ENCODE measurements at regions not wholly inside any gene's neighbourhood (a gene's known extent, or its start where the extent isn't known, plus 50 kb on each side); places are given as distances from the start of the nearest gene placed in this dataset.
"Not testable (repeated sequence)": the region's sequence is repeated elsewhere in the genome, so short reads cannot be mapped to it uniquely, and the experiment has no call there.

DNA sequence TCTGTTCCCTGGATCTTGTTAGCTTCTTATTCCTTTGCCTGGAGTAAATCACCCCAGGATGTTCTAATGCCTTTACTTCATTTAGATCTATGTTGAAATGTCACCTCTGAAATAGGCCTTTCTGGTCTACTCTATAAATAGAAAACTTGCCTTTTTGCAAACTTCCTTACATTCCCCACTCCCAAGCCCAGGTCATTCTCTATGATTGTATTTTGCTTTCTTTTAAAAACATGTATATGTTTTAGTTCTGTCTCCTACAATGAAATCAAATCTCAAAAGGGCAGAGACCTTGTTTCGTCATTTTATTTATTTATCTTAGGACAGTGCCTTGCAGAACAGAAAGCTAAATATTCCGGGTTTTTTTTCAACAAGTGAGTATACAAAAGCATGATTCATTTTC is 1657.7 kb upstream of the C9orf72 start:
- no peaks in the 10 kb centered on the region for H3K4me1 ChIP-seq
- no peaks in the 10 kb centered on the region for H3F3A ChIP-seq (ENCODE audit: low read depth)
- H3K27me3 Mint-ChIP-seq (ENCODE audit: insufficient read depth, low read depth): no peaks in the 10 kb centered on the region
- H2AFZ ChIP-seq (replicated peaks): no peak overlapping the region
- H3K4me1 Mint-ChIP-seq: no peaks in the 10 kb centered on the region
- H3K9me3 ChIP-seq (ENCODE audit: low read depth): no peaks in the 10 kb centered on the region
- H3K4me2 ChIP-seq: no peak overlapping the region
- H4K20me1 ChIP-seq (ENCODE audit: low read depth): no peaks in the 10 kb centered on the region
- H3K9me3 Mint-ChIP-seq: no peaks in the 10 kb centered on the region
- no peak overlapping the region for H3K4me3 Mint-ChIP-seq
- no peaks in the 10 kb centered on the region for H3K79me2 ChIP-seq (ENCODE audit: low read depth)
- DNase-seq (ENCODE audit: low spot score): no peak
- TF ChIP-seq, protein P1, sequence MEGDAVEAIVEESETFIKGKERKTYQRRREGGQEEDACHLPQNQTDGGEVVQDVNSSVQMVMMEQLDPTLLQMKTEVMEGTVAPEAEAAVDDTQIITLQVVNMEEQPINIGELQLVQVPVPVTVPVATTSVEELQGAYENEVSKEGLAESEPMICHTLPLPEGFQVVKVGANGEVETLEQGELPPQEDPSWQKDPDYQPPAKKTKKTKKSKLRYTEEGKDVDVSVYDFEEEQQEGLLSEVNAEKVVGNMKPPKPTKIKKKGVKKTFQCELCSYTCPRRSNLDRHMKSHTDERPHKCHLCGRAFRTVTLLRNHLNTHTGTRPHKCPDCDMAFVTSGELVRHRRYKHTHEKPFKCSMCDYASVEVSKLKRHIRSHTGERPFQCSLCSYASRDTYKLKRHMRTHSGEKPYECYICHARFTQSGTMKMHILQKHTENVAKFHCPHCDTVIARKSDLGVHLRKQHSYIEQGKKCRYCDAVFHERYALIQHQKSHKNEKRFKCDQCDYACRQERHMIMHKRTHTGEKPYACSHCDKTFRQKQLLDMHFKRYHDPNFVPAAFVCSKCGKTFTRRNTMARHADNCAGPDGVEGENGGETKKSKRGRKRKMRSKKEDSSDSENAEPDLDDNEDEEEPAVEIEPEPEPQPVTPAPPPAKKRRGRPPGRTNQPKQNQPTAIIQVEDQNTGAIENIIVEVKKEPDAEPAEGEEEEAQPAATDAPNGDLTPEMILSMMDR (IDR thresholded peaks at IDR 0.05): no peak
- TF ChIP-seq EZH2 (IDR thresholded peaks at IDR 0.05) (no peak), EZH2phosphoT487 (IDR thresholded peaks at IDR 0.05) (no peak)
- no peak overlapping the region for H3K27ac Mint-ChIP-seq
- no peak overlapping the region for H3K9ac ChIP-seq
- no peaks in the 10 kb centered on the region for H3K27me3 ChIP-seq
- H3K36me3 ChIP-seq: no peaks in the 10 kb centered on the region
- H3K4me3 ChIP-seq: no peak overlapping the region
- H3K36me3 Mint-ChIP-seq: no peaks in the 10 kb centered on the region
- H3K27ac ChIP-seq: no peak overlapping the region

DNA sequence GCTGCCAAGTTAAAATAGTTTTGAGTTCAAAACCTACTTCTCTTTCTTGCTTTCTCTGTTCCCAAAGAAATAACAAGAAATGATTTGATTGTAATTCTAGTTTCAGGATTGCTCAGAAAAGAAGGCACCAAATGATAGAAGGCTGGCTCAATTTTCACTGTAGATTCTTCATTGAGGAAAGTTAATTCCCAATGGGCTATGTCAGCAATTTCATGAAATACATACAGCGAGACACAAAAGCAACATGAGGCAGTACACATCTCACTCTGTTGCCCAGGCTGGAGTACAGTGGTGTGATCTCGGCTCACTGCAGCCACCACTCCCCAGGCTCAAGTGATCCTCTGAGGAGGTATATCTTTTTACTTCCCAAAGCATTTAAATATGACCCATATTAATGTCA is 1659.9 kb upstream of the C9orf72 start:
- Histone ChIP-seq H4K20me1 (ENCODE audit: low read depth) (no peaks in the 10 kb centered on the region), H3K4me2 (no peak overlapping the region), H2AFZ (replicated peaks) (no peak overlapping the region), H3K4me1 (no peaks in the 10 kb centered on the region), H3K79me2 (ENCODE audit: low read depth) (no peaks in the 10 kb centered on the region), H3K9ac (no peak overlapping the region), H3K36me3 (no peaks in the 10 kb centered on the region), H3K27ac (no peak overlapping the region), H3K9me3 (ENCODE audit: low read depth) (no peaks in the 10 kb centered on the region), H3K27me3 (no peaks in the 10 kb centered on the region), H3K4me3 (no peak overlapping the region), H3F3A (ENCODE audit: low read depth) (no peaks in the 10 kb centered on the region)
- Mint-ChIP-seq H3K27me3 (ENCODE audit: insufficient read depth, low read depth) (no peaks in the 10 kb centered on the region), H3K4me3 (no peak overlapping the region), H3K27ac (no peak overlapping the region), H3K36me3 (no peaks in the 10 kb centered on the region), H3K9me3 (no peaks in the 10 kb centered on the region), H3K4me1 (no peaks in the 10 kb centered on the region)
- TF ChIP-seq, protein P1 (IDR thresholded peaks at IDR 0.05): no peak
- TF ChIP-seq EZH2 (IDR thresholded peaks at IDR 0.05) (no peak), EZH2phosphoT487 (IDR thresholded peaks at IDR 0.05) (no peak)
- no peak for DNase-seq (ENCODE audit: low spot score)

DNA sequence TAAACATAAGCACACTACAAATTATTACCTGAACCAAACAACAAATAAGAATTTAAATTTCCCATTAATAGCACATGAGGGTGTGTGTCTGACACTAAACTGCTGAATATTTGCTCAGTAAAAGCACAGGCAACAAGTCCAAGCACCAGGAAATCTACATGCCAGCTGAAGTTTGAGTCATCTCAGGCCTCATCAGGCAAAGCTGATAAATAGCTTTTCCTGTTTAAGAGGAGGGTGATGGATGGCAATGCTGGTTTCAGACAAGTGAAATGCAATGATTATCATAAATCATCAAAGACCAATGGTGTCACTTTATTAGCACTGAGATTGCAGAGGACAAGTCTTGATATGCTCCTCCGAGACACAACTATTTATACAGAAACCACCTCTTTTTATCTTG is 1668.0 kb upstream of the C9orf72 start:
- Mint-ChIP-seq H3K27ac (no peak overlapping the region), H3K4me3 (no peak overlapping the region), H3K27me3 (ENCODE audit: insufficient read depth, low read depth) (no peaks in the 10 kb centered on the region), H3K4me1 (peaks cover 4% of the 10 kb centered on the region), H3K36me3 (no peaks in the 10 kb centered on the region), H3K9me3 (no peaks in the 10 kb centered on the region)
- Histone ChIP-seq H3K4me2 (no peak overlapping the region), H3K36me3 (no peaks in the 10 kb centered on the region), H4K20me1 (ENCODE audit: low read depth) (no peaks in the 10 kb centered on the region), H3K4me3 (no peak overlapping the region), H2AFZ (replicated peaks) (no peak overlapping the region), H3K4me1 (no peaks in the 10 kb centered on the region), H3K79me2 (ENCODE audit: low read depth) (no peaks in the 10 kb centered on the region), H3K9me3 (ENCODE audit: low read depth) (no peaks in the 10 kb centered on the region), H3F3A (ENCODE audit: low read depth) (no peaks in the 10 kb centered on the region), H3K9ac (no peak overlapping the region), H3K27ac (no peak overlapping the region), H3K27me3 (no peaks in the 10 kb centered on the region)
- no peak for TF ChIP-seq EZH2 (IDR thresholded peaks at IDR 0.05)
- TF ChIP-seq EZH2phosphoT487 (IDR thresholded peaks at IDR 0.05): no peak
- TF ChIP-seq, protein P1 (IDR thresholded peaks at IDR 0.05): no peak
- no peak for DNase-seq (ENCODE audit: low spot score)

DNA sequence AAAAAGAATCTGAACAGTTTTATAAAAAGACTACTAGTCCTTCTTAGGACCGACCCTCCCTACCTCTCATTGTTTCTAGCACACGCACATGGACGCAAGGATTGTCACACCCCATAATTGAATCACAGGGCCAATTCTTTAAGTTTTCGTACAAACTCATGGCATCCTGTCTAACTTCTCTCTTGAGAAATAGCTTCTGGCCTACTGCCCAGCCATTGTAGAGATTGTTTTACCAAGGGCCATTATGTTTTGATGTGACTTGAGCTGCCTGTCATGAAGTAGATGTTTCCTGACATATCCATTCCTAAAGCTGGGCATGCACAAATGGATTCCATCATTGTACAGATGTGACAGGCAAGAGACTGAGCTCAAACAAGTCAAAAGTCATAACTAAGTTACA is 1672.1 kb upstream of the C9orf72 start:
- no peaks in the 10 kb centered on the region for H3K4me1 Mint-ChIP-seq
- no peak overlapping the region for H3K4me3 ChIP-seq
- TF ChIP-seq, protein P1 (IDR thresholded peaks at IDR 0.05): no peak
- no peak for TF ChIP-seq EZH2 (IDR thresholded peaks at IDR 0.05)
- no peak for TF ChIP-seq EZH2phosphoT487 (IDR thresholded peaks at IDR 0.05)
- H4K20me1 ChIP-seq (ENCODE audit: low read depth): no peaks in the 10 kb centered on the region
- H3K9me3 Mint-ChIP-seq: no peaks in the 10 kb centered on the region
- H3K27ac Mint-ChIP-seq: no peak overlapping the region
- H3K36me3 ChIP-seq: no peaks in the 10 kb centered on the region
- no peak overlapping the region for H3K9ac ChIP-seq
- no peak overlapping the region for H2AFZ ChIP-seq (replicated peaks)
- no peak overlapping the region for H3K4me3 Mint-ChIP-seq
- no peaks in the 10 kb centered on the region for H3K36me3 Mint-ChIP-seq
- H3F3A ChIP-seq (ENCODE audit: low read depth): no peaks in the 10 kb centered on the region
- H3K79me2 ChIP-seq (ENCODE audit: low read depth): no peaks in the 10 kb centered on the region
- no peak overlapping the region for H3K4me2 ChIP-seq
- H3K4me1 ChIP-seq: no peaks in the 10 kb centered on the region
- H3K9me3 ChIP-seq (ENCODE audit: low read depth): no peaks in the 10 kb centered on the region
- no peaks in the 10 kb centered on the region for H3K27me3 ChIP-seq
- no peaks in the 10 kb centered on the region for H3K27me3 Mint-ChIP-seq (ENCODE audit: insufficient read depth, low read depth)
- no peak for DNase-seq (ENCODE audit: low spot score)
- no peak overlapping the region for H3K27ac ChIP-seq

DNA sequence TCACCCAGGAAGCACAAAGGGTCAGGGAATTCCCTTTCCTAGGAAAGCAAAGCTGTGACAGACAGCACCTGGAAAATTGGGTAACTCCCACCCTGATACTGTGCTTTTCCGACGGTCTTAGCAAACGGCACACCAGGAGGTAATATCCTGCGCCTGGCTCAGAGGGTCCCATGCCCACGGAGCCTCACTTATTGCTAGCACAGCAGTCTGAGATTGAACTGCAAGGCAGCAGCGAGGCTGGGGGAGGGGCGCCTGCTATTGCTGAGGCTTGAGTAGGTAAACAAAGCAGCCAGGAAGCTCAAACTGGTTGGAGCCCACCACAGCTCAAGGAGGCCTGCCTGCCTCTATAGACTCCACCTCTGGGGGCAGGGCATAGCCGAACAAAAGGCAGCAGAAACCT is 1697.1 kb upstream of the C9orf72 start:
- not testable (repeated sequence) for H3K4me1 ChIP-seq; H3K4me1 Mint-ChIP-seq; H3K36me3 Mint-ChIP-seq; H3F3A ChIP-seq (ENCODE audit: low read depth); H3K27ac Mint-ChIP-seq; H3K36me3 ChIP-seq; H3K9me3 ChIP-seq (ENCODE audit: low read depth); H3K4me3 Mint-ChIP-seq; DNase-seq (ENCODE audit: low spot score); H3K4me2 ChIP-seq; H3K9me3 Mint-ChIP-seq; H3K27me3 ChIP-seq; H3K27me3 Mint-ChIP-seq (ENCODE audit: insufficient read depth, low read depth); H3K79me2 ChIP-seq (ENCODE audit: low read depth); H3K27ac ChIP-seq; H3K4me3 ChIP-seq; H3K9ac ChIP-seq; H4K20me1 ChIP-seq (ENCODE audit: low read depth)
- peak overlapping the region; percentile 34 for H2AFZ ChIP-seq (replicated peaks)

All from neural progenitor cell (in vitro differentiated cells).